Endothelial cell of umbilical vein (primary cell): ENCODE measurements at regions not wholly inside any gene's neighbourhood (a gene's known extent, or its start where the extent isn't known, plus 50 kb on each side); places are given as distances from the start of the nearest gene placed in this dataset.
A peak's percentile ranks its signal among the peaks of the same experiment; 100 is the strongest.

ENCODE experiments used
- BruUV-seq: library from RNA; stranded (reverse); fragments of 400-500 nt; replicated peaks from 2 replicates; lab custom pipeline; 2021; lab: Mats Ljungman, UMichigan
- CTCF ChIA-PET: fragments of 300-600, 350-600 bp; sonication (Branson Sonifier 250); formaldehyde crosslinking; loops from one replicate; lab custom pipeline; 2021; ENCODE audit warnings: antibody characterized with exemption, inconsistent platforms; lab: Charles Lee
- POLR2A ChIA-PET: fragments of 300-600, 350-600 bp; sonication (Branson Sonifier 250); formaldehyde crosslinking; loops from one replicate; lab custom pipeline; 2021; ENCODE audit warnings: antibody characterized with exemption, inconsistent platforms; lab: Charles Lee
- DNase-seq: peaks from one replicate; pipeline ENCODE4 v3.0.0-alpha.2; 2011; ENCODE audit warnings: low read depth, low spot score
- FAIRE-seq: peaks from 2 replicates; lab custom pipeline; 2011; peaks lifted over from hg19 to GRCh38; lab: Jason Lieb, UNC
- H2AFZ ChIP-seq: 2 replicates; pipeline ENCODE4 v1.6.0; 2012; ENCODE audit warnings: low read depth, low read length, control low read depth, inconsistent platforms
- H3K27ac ChIP-seq: 2 replicates; pipeline ENCODE4 v1.5.1; 2011; ENCODE audit warnings: low read depth, mild to moderate bottlenecking, control low read depth, low read length, moderate library complexity; ENCODE audit not compliant: insufficient read depth
- H3K27me3 ChIP-seq, 2 experiments: 2 replicates each; pipeline versions ENCODE4 v1.6.0 to v1.6.1; 2011; ENCODE audit warnings: low read length in 2 of 2, mixed read lengths in 1 of 2; ENCODE audit not compliant: control insufficient read depth in 2 of 2, insufficient read depth in 2 of 2
- H3K36me3 ChIP-seq, 2 experiments: 2 replicates in 1 of 2; 3 replicates in 1 of 2; pipeline ENCODE4 v1.5.1; 2011; ENCODE audit warnings: low read length in 2 of 2, mild to moderate bottlenecking in 1 of 2, moderate library complexity in 1 of 2; ENCODE audit not compliant: control insufficient read depth in 2 of 2, insufficient read depth in 2 of 2; ENCODE audit errors: extremely low read depth in 1 of 2
- H3K4me1 ChIP-seq: 3 replicates; pipeline ENCODE4 v1.5.1; 2011; ENCODE audit warnings: mild to moderate bottlenecking, low read length; ENCODE audit not compliant: control insufficient read depth, insufficient read depth; ENCODE audit errors: extremely low read depth
- H3K4me2 ChIP-seq: 2 replicates; pipeline ENCODE4 v1.6.1; 2011; ENCODE audit warnings: low read length, control low read depth, mixed read lengths; ENCODE audit not compliant: insufficient read depth
- H3K4me3 ChIP-seq, 3 experiments: fragments of 200-600 bp in 1 of 3; sonication (generic), shearing (Covaris generic) in 1 of 3; replicated peaks in 1 of 3; 2 replicates each; pipeline ENCODE4 v1.5.1; 2011 to 2016; ENCODE audit warnings: control low read depth in 3 of 3, low read length in 3 of 3, mild to moderate bottlenecking in 2 of 3, inconsistent platforms in 1 of 3, low read depth in 1 of 3, moderate library complexity in 1 of 3; ENCODE audit not compliant: insufficient read depth in 1 of 3
- H3K79me2 ChIP-seq: 2 replicates; pipeline ENCODE4 v1.6.0; 2012; ENCODE audit warnings: low read length, inconsistent platforms; ENCODE audit not compliant: control insufficient read depth, insufficient read depth
- H3K9ac ChIP-seq: replicated peaks from 2 replicates; pipeline ENCODE3; 2011; ENCODE audit warnings: low read length, control low read depth; ENCODE audit not compliant: insufficient read depth; ENCODE audit errors: extremely low read depth
- H3K9me1 ChIP-seq: replicated peaks from 3 replicates; pipeline ENCODE4 v1.6.0; 2011; ENCODE audit warnings: mild to moderate bottlenecking, low read length; ENCODE audit not compliant: control insufficient read depth, insufficient read depth; ENCODE audit errors: extremely low read depth
- H3K9me3 ChIP-seq: replicated peaks from 2 replicates; pipeline ENCODE4 v1.5.1; 2012; ENCODE audit warnings: low read length, inconsistent platforms; ENCODE audit not compliant: control insufficient read depth, insufficient read depth
- H4K20me1 ChIP-seq: replicated peaks from 2 replicates; pipeline ENCODE3; 2011; ENCODE audit warnings: mild to moderate bottlenecking, low read length; ENCODE audit not compliant: control insufficient read depth, insufficient read depth; ENCODE audit errors: extremely low read depth
- EZH2 ChIP-seq: IDR thresholded peaks from 2 replicates; pipeline ENCODE4 v1.6.1; 2012; ENCODE audit warnings: borderline replicate concordance, low read depth, mild to moderate bottlenecking, moderate library complexity, low read length, inconsistent platforms; ENCODE audit not compliant: severe bottlenecking
- GATA2 ChIP-seq: IDR thresholded peaks from 2 replicates; pipeline ENCODE4 v1.7.0; 2011; ENCODE audit warnings: low read depth, mild to moderate bottlenecking, moderate library complexity, mixed read lengths, low read length; ENCODE audit not compliant: insufficient read length, insufficient read depth
- JUN ChIP-seq: IDR thresholded peaks from 2 replicates; pipeline ENCODE4 v1.6.1; 2011; ENCODE audit warnings: borderline replicate concordance, low read depth; ENCODE audit not compliant: insufficient read length, insufficient read depth
- MAX ChIP-seq: IDR thresholded peaks from 2 replicates; pipeline ENCODE4 v1.6.1; 2011; ENCODE audit not compliant: insufficient read depth, insufficient read length
- POLR2A ChIP-seq: IDR thresholded peaks from 2 replicates; pipeline ENCODE4 v1.6.1; 2012; ENCODE audit warnings: low read depth, mild to moderate bottlenecking, control low read depth, low read length
- dilution Hi-C: fragments of 300-500 bp; cut with MboI; formaldehyde crosslinking; loops from one replicate; pipeline ENCODE4 v1.15.0; 2019; ENCODE audit warnings: low sequenced_read_pairs; ENCODE audit not compliant: extremely low pct_ligation_motif_present
- intact Hi-C: fragments of 100-400 bp; cut with micrococcal nuclease; formaldehyde crosslinking; loops from one replicate; pipeline ENCODE4 v1.10.0; 2022

DNA sequence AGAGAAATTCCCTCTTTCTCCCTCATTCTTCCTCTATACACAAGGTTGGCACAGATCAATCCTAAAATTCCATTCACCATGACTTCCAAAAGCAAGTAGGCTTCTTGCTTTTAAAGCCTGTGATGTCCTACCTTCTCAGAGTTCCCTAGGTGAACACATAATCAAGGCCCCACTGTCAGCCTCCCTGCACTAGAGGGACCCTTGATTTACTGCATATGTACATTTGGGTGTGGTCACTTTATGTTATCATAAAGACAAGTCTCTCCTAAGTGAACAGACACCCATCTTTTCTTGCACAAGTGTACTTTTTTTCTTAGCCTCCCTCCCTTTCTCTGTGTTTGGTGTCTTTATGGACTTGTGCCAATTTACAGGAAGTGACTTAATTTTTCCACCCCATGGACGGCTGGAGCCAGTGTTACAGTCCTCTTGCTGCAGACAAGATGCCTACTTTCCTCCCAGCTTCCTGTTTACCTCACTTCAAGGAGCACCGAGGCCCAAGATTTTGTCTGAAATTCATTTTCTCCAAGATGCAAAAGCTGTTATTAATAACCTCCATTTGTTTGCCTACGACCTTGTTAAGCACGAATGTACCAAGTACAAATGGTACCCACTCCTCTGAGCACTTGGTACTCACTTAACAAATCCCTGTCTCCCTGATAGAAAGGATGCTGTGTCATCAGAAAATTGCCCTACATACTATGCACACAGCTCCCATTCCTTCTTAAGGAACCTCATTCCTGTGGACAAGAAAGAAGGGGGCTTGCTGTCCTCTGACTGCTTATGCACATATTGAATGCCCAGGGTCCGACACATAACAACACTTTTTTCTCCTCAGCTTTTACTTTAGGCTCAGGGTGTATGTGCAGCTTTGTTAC lies 82.8 kb upstream of the SLC44A3 start:
- peak; percentile 92 for FAIRE-seq
- Histone ChIP-seq H3K4me3 (no peak overlapping the region), H3K4me2 (peak overlapping the region; percentile 14), H3K4me1 (peaks cover 25% of the 10 kb centered on the region), H3K9ac (no peak overlapping the region), H3K27ac (no peak overlapping the region), H3K27me3 (no peaks in the 10 kb centered on the region), H4K20me1 (no peaks in the 10 kb centered on the region), H3K79me2 (no peaks in the 10 kb centered on the region), H3K36me3 (no peaks in the 10 kb centered on the region), H3K9me1 (no peaks in the 10 kb centered on the region), H3K9me3 (no peaks in the 10 kb centered on the region), H2AFZ (peak overlapping the region; percentile 22)
- dilution Hi-C loops (no loop called here), intact Hi-C loops (no loop called here)
- BruUV-seq: no TSS peak
- DNase-seq: peak; percentile 80
- CTCF ChIA-PET: no interaction called here
- no peak for TF ChIP-seq POLR2A
- peak; percentile 64 for TF ChIP-seq JUN
- POLR2A ChIA-PET: no interaction called here

DNA sequence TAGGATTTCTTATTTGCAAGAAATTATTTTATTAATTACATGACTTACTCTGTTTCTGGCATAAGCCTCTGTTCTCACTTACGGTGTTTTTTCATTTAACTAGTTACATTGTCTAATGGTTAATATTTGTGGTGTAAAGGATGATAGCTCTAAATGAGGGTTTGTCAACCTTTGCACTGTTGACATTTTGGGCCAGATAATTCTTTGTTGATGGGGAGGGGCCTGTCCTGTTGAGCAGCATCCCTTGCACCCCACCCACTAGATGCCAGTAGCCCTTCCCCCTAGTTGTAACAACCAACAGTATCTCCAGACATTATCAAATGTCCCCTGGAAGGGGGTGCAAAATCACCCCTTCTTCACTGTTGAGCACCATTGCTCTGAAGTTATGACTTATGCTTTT lies 83.6 kb upstream of the SLC44A3 start:
- Histone ChIP-seq H3K27ac (no peak overlapping the region), H3K4me3 (no peak overlapping the region), H3K4me1 (peaks cover 25% of the 10 kb centered on the region), H3K9me3 (no peaks in the 10 kb centered on the region), H2AFZ (no peak overlapping the region), H3K9ac (no peak overlapping the region), H3K36me3 (no peaks in the 10 kb centered on the region), H4K20me1 (no peaks in the 10 kb centered on the region), H3K27me3 (no peaks in the 10 kb centered on the region), H3K9me1 (no peaks in the 10 kb centered on the region), H3K79me2 (no peaks in the 10 kb centered on the region), H3K4me2 (no peak overlapping the region)
- dilution Hi-C loops: no loop called here
- no peak for DNase-seq
- intact Hi-C loops: no loop called here
- FAIRE-seq: no peak
- no TSS peak for BruUV-seq
- TF ChIP-seq MAX: no peak
- TF ChIP-seq JUN: no peak
- TF ChIP-seq GATA2: no peak
- TF ChIP-seq EZH2: no peak
- ChIA-PET POLR2A (no interaction called here), CTCF (interaction anchor here (1.0 kb wide), 1 partner anchor 305 kb away, joined by 3 read pairs; no protein-coding TSS in a partner anchor)
